GM12864 (cell line): ENCODE measurements at regions not wholly inside any gene's neighbourhood (a gene's known extent, or its start where the extent isn't known, plus 50 kb on each side); places are given as distances from the start of the nearest gene placed in this dataset.

ENCODE experiments used
- DNase-seq: peaks from one replicate; pipeline ENCODE4 v3.0.0-alpha.2; 2011; ENCODE audit warnings: low read depth
- H3K4me3 ChIP-seq: 2 replicates; pipeline ENCODE4 v1.5.1; 2011; ENCODE audit warnings: mild to moderate bottlenecking, low read depth, low read length, control low read depth
- TF ChIP-seq, protein P1 (sequence below): IDR thresholded peaks from 2 replicates; pipeline ENCODE4 v1.5.1; 2011; ENCODE audit warnings: low read depth, mild to moderate bottlenecking, moderate library complexity, low read length, control low read depth, inconsistent platforms; ENCODE audit errors: missing control alignments

DNA sequence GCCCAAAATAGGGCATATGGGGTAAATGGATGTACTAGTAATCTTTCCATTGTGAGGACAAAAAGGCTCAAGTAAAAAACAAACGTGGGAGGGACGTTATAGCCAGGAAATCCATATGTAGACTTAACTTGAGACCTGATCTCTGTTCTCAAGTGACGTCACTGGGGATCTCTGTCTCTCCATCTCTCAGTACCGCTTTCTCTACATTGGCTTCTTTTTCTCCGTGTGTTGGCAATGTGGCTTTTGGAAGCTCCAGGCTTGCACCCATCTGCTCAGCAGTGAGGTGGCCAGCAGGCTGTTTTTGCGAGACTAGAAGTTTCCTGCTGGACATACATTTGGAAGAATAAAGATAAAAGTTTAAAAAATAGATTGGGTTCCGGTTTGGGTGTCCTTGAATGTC is 66.0 kb upstream of the NRXN3 start:
- TF ChIP-seq, protein P1, sequence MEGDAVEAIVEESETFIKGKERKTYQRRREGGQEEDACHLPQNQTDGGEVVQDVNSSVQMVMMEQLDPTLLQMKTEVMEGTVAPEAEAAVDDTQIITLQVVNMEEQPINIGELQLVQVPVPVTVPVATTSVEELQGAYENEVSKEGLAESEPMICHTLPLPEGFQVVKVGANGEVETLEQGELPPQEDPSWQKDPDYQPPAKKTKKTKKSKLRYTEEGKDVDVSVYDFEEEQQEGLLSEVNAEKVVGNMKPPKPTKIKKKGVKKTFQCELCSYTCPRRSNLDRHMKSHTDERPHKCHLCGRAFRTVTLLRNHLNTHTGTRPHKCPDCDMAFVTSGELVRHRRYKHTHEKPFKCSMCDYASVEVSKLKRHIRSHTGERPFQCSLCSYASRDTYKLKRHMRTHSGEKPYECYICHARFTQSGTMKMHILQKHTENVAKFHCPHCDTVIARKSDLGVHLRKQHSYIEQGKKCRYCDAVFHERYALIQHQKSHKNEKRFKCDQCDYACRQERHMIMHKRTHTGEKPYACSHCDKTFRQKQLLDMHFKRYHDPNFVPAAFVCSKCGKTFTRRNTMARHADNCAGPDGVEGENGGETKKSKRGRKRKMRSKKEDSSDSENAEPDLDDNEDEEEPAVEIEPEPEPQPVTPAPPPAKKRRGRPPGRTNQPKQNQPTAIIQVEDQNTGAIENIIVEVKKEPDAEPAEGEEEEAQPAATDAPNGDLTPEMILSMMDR = no peak

DNA sequence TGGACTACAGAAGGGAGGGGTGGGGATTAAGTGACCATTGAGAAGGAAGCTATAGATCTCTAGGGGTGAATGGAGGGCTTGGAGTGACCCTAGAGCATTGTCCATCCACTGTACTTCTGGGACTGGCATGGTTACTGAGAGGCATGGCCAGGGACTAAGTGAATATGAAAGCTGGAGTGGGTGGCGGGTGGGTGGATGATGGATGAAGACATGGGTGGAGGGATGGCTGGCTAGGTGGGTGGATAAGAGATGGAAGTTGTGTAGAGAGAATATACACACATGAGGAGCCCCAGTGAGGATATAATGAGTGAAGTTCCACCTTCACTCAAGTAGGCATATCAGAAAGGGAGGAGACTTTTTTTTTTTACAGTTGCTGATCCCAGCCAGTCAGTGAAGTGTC is 65.5 kb upstream of the NRXN3 start:
- TF ChIP-seq, protein P1 = no peak
- no peak for DNase-seq
- H3K4me3 ChIP-seq = no peak overlapping the region

More for the DNA sequence above, 66.0 kb upstream of the NRXN3 start:
- no peak overlapping the region for H3K4me3 ChIP-seq
- no peak for DNase-seq

- TF ChIP-seq, protein P1 = no peak
- DNase-seq = no peak
- H3K4me3 ChIP-seq = no peak overlapping the region
Measured at GRCh38 chr14:78106381-78106780, 63.8 kb upstream of the NRXN3 start.

GRCh38 chr14:78107166-78107565 is 63.0 kb upstream of the NRXN3 start:
- TF ChIP-seq, protein P1 = no peak
- no peak for DNase-seq
- no peak overlapping the region for H3K4me3 ChIP-seq

DNA sequence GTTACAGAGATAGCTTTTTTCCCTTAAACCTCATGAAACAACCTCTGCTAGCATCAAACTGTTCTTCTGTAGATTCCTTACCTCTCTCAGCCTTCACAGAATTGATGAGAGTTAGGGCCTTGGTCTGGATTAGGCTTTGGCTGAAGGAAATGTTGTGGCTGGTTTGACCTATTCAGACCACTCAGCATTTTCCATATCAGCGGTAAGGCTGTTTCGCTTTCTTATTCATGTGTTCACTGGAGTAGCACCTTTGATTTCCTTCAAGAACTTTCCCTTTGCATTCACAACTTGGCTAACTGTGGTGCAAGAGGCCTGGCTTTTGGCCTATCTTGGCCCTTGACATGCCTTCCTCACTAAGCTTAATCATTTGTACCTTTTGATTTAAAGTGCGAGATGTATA is 50.7 kb upstream of the NRXN3 start:
- no peak for DNase-seq
- H3K4me3 ChIP-seq = no peak overlapping the region
- TF ChIP-seq, protein P1 = no peak
